COLO668 (cell line): ENCODE measurements at regions not wholly inside any gene's neighbourhood (a gene's known extent, or its start where the extent isn't known, plus 50 kb on each side); places are given as distances from the start of the nearest gene placed in this dataset.

ENCODE experiments used
- DNase-seq: peaks from one replicate; lab custom pipeline; 2025; ENCODE audit not compliant: unreplicated experiment; lab: John Stamatoyannopoulos, UW

GRCh38 chr5:2027790-2028189, 145.1 kb upstream of the IRX4 start:
- DNase-seq: no peak

GRCh38 chr5:2024986-2025721, 142.4 kb upstream of the IRX4 start:
- DNase-seq: no peak

GRCh38 chr5:2023196-2023595, 140.5 kb upstream of the IRX4 start:
- no peak for DNase-seq

GRCh38 chr5:2022436-2022835, 139.7 kb upstream of the IRX4 start:
- DNase-seq: no peak

- no peak for DNase-seq
These were observed 138.9 kb upstream of the IRX4 start for GRCh38 chr5:2021484-2022176.

- no peak for DNase-seq
These were observed 138.0 kb upstream of the IRX4 start for GRCh38 chr5:2020730-2021129.

GRCh38 chr5:2019716-2020115, 137.0 kb upstream of the IRX4 start:
- DNase-seq: no peak

GRCh38 chr5:2018390-2018724, 135.6 kb upstream of the IRX4 start:
- no peak for DNase-seq

- peak; percentile 28 for DNase-seq
These were observed 135.0 kb upstream of the IRX4 start for GRCh38 chr5:2017540-2018389.

GRCh38 chr5:2015961-2016360, 133.2 kb upstream of the IRX4 start:
- no peak for DNase-seq

GRCh38 chr5:2015124-2015848, 132.6 kb upstream of the IRX4 start:
- DNase-seq: no peak

GRCh38 chr5:2014058-2014610, 131.4 kb upstream of the IRX4 start:
- no peak for DNase-seq

GRCh38 chr5:2013301-2014057, 130.8 kb upstream of the IRX4 start:
- no peak for DNase-seq

- no peak for DNase-seq
These were observed 130.2 kb upstream of the IRX4 start for GRCh38 chr5:2012885-2013284.

- no peak for DNase-seq
These were observed 129.0 kb upstream of the IRX4 start for GRCh38 chr5:2011481-2012411.

- no peak for DNase-seq
These were observed 128.2 kb upstream of the IRX4 start for GRCh38 chr5:2010940-2011339.

- no peak for DNase-seq
These were observed 127.5 kb upstream of the IRX4 start for GRCh38 chr5:2009986-2010914.
